ENCODE measurements at regions not wholly inside any gene's neighbourhood (a gene's known extent, or its start where the extent isn't known, plus 50 kb on each side); places are given as distances from the start of the nearest gene placed in this dataset.

- no peaks in the 10 kb centered on the region for H4K20me1 ChIP-seq (ENCODE audit: low read length)
- H3K27me3 ChIP-seq (ENCODE audit: low read length): peaks cover 13% of the 10 kb centered on the region; the same call in 1 of the 2 replicates
- no peaks in the 10 kb centered on the region for H3K79me2 ChIP-seq (ENCODE audit: low read length)
- H3K27ac ChIP-seq (ENCODE audit: low read length): no peak overlapping the region
- no peak for ATAC-seq
- no peak overlapping the region for H3K4me2 ChIP-seq (ENCODE audit: low read length)
- H3K9ac ChIP-seq (ENCODE audit: low read length): no peak overlapping the region
- no peaks in the 10 kb centered on the region for H3F3A ChIP-seq (ENCODE audit: low read length, unreplicated experiment)
- ChIA-PET CTCF (no interaction called here), POLR2A (ENCODE audit: unreplicated experiment) (no interaction called here)
- H2AFZ ChIP-seq (ENCODE audit: low read length): no peak overlapping the region
- no peak for DNase-seq
- H3K4me3 ChIP-seq (ENCODE audit: low read length): no peak overlapping the region
- BruUV-seq (replicated peaks): no TSS peak
- intact Hi-C loops (cut with micrococcal nuclease): no loop called here
- H3K9me2 ChIP-seq (replicated peaks; ENCODE audit: low read length): no peaks in the 10 kb centered on the region
- H3K4me1 ChIP-seq (ENCODE audit: insufficient read depth, low read length): no peaks in the 10 kb centered on the region
- no peaks in the 10 kb centered on the region for H3K36me3 ChIP-seq (ENCODE audit: low read depth, low read length)
- no peaks in the 10 kb centered on the region for H3K9me3 ChIP-seq (ENCODE audit: low read length)
- TF ChIP-seq EZH2phosphoT487 (IDR thresholded peaks at IDR 0.05; ENCODE audit: borderline replicate concordance, low read length) (no peak), CTCF (conservative IDR thresholded peaks at IDR 0.05; ENCODE audit: low read depth, low read length) (no peak), EZH2 (IDR thresholded peaks at IDR 0.05; ENCODE audit: low read length, unreplicated experiment) (no peak)
These were observed 255.3 kb downstream of the RSL24D1 start for GRCh38 chr15:54941417-54941816.

- H2AFZ ChIP-seq (ENCODE audit: low read length): no peak overlapping the region
- no peaks in the 10 kb centered on the region for H3K9me3 ChIP-seq (ENCODE audit: low read length)
- no peak overlapping the region for H3K4me2 ChIP-seq (ENCODE audit: low read length)
- H3K4me3 ChIP-seq (ENCODE audit: low read length): no peak overlapping the region
- H3K79me2 ChIP-seq (ENCODE audit: low read length): no peaks in the 10 kb centered on the region
- no peaks in the 10 kb centered on the region for H3F3A ChIP-seq (ENCODE audit: low read length, unreplicated experiment)
- no peaks in the 10 kb centered on the region for H3K9me2 ChIP-seq (replicated peaks; ENCODE audit: low read length)
- ATAC-seq: no peak
- no peaks in the 10 kb centered on the region for H3K27me3 ChIP-seq (ENCODE audit: low read length)
- no peaks in the 10 kb centered on the region for H3K36me3 ChIP-seq (ENCODE audit: low read depth, low read length)
- ChIA-PET POLR2A (ENCODE audit: unreplicated experiment) (no interaction called here), CTCF (no interaction called here)
- intact Hi-C loops (cut with micrococcal nuclease): no loop called here
- H3K9ac ChIP-seq (ENCODE audit: low read length): no peak overlapping the region
- H3K27ac ChIP-seq (ENCODE audit: low read length): no peak overlapping the region
- no peaks in the 10 kb centered on the region for H4K20me1 ChIP-seq (ENCODE audit: low read length)
- BruUV-seq (replicated peaks): no TSS peak
- TF ChIP-seq EZH2phosphoT487 (IDR thresholded peaks at IDR 0.05; ENCODE audit: borderline replicate concordance, low read length) (no peak), EZH2 (IDR thresholded peaks at IDR 0.05; ENCODE audit: low read length, unreplicated experiment) (no peak), CTCF (conservative IDR thresholded peaks at IDR 0.05; ENCODE audit: low read depth, low read length) (no peak)
- H3K4me1 ChIP-seq (ENCODE audit: insufficient read depth, low read length): no peaks in the 10 kb centered on the region
- DNase-seq: no peak
These were observed 279.4 kb downstream of the RSL24D1 start for GRCh38 chr15:54917312-54917711.

DNA sequence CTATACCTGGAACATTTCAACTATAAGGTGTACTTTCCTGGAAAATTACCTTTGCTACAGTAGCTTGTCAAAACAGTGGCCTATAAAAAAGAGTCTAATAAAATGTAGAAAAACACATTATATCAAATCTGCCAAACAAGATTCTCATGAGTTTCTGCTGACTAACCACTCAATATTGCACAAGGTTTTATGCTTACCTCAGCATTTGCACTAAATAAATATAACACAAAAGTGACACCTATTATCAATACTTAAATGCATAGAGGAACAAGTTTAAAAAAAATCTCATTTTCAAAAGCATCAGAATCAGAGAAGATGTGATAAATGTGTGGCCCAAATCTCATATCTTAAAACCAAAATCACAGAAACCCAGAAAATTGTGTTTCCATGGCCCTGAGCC lies 281.4 kb downstream of the RSL24D1 start:
- DNase-seq: no peak
- intact Hi-C loops (cut with micrococcal nuclease): no loop called here

More for the DNA sequence above, 281.4 kb downstream of the RSL24D1 start:
- no peaks in the 10 kb centered on the region for H3K9me2 ChIP-seq (replicated peaks; ENCODE audit: low read length)
- H3K27ac ChIP-seq (ENCODE audit: low read length): no peak overlapping the region
- ATAC-seq: no peak
- H3K9ac ChIP-seq (ENCODE audit: low read length): no peak overlapping the region
- TF ChIP-seq EZH2 (IDR thresholded peaks at IDR 0.05; ENCODE audit: low read length, unreplicated experiment): no peak
- TF ChIP-seq EZH2phosphoT487 (IDR thresholded peaks at IDR 0.05; ENCODE audit: borderline replicate concordance, low read length): no peak
- no peak for TF ChIP-seq CTCF (conservative IDR thresholded peaks at IDR 0.05; ENCODE audit: low read depth, low read length)
- POLR2A ChIA-PET (ENCODE audit: unreplicated experiment): no interaction called here
- no peaks in the 10 kb centered on the region for H4K20me1 ChIP-seq (ENCODE audit: low read length)
- H3F3A ChIP-seq (ENCODE audit: low read length, unreplicated experiment): no peaks in the 10 kb centered on the region
- H3K27me3 ChIP-seq (ENCODE audit: low read length): no peaks in the 10 kb centered on the region
- no peak overlapping the region for H3K4me2 ChIP-seq (ENCODE audit: low read length)
- H3K36me3 ChIP-seq (ENCODE audit: low read depth, low read length): no peaks in the 10 kb centered on the region
- no TSS peak for BruUV-seq (replicated peaks)
- H2AFZ ChIP-seq (ENCODE audit: low read length): no peak overlapping the region
- CTCF ChIA-PET: no interaction called here
- no peak overlapping the region for H3K4me3 ChIP-seq (ENCODE audit: low read length)
- no peaks in the 10 kb centered on the region for H3K79me2 ChIP-seq (ENCODE audit: low read length)
- no peaks in the 10 kb centered on the region for H3K4me1 ChIP-seq (ENCODE audit: insufficient read depth, low read length)
- no peaks in the 10 kb centered on the region for H3K9me3 ChIP-seq (ENCODE audit: low read length)
